NCI-H526 treated with DMSO at 0.1 percent for 48 hours (cell line): ENCODE measurements at regions not wholly inside any gene's neighbourhood (a gene's known extent, or its start where the extent isn't known, plus 50 kb on each side); places are given as distances from the start of the nearest gene placed in this dataset.

Source experiments
- DNase-seq: peaks from one replicate; lab custom pipeline; 2025; lab: John Stamatoyannopoulos, UW

- no peak for DNase-seq
These were observed 110.0 kb upstream of the CDIN1 start for GRCh38 chr15:36469311-36469966.

GRCh38 chr15:36472672-36473071 is 106.8 kb upstream of the CDIN1 start:
- no peak for DNase-seq

- no peak for DNase-seq
These were observed 100.9 kb upstream of the CDIN1 start for GRCh38 chr15:36478561-36478960.

GRCh38 chr15:36479200-36479896 is 100.1 kb upstream of the CDIN1 start:
- DNase-seq: no peak

- no peak for DNase-seq
These were observed 98.3 kb upstream of the CDIN1 start for GRCh38 chr15:36481156-36481555.

GRCh38 chr15:36483409-36483808 is 96.0 kb upstream of the CDIN1 start:
- DNase-seq: no peak

- no peak for DNase-seq
These were observed 95.2 kb upstream of the CDIN1 start for GRCh38 chr15:36484038-36484778.

- no peak for DNase-seq
These were observed 87.5 kb upstream of the CDIN1 start for GRCh38 chr15:36491912-36492311.

GRCh38 chr15:36495456-36495991 is 83.9 kb upstream of the CDIN1 start:
- no peak for DNase-seq

- DNase-seq: no peak
These were observed 81.5 kb upstream of the CDIN1 start for GRCh38 chr15:36497901-36498300.

GRCh38 chr15:36498401-36498800 is 81.0 kb upstream of the CDIN1 start:
- no peak for DNase-seq

GRCh38 chr15:36498916-36499315 is 80.5 kb upstream of the CDIN1 start:
- no peak for DNase-seq

- no peak for DNase-seq
These were observed 79.7 kb upstream of the CDIN1 start for GRCh38 chr15:36499412-36500389.

- peak; percentile 95 for DNase-seq
These were observed 78.3 kb upstream of the CDIN1 start for GRCh38 chr15:36501063-36501678.

GRCh38 chr15:36502509-36502908 is 76.9 kb upstream of the CDIN1 start:
- DNase-seq: no peak

GRCh38 chr15:36506733-36507356 is 72.6 kb upstream of the CDIN1 start:
- DNase-seq: peak; percentile 48

- DNase-seq: no peak
These were observed 72.0 kb upstream of the CDIN1 start for GRCh38 chr15:36507458-36507857.

GRCh38 chr15:36511594-36511993 is 67.8 kb upstream of the CDIN1 start:
- no peak for DNase-seq

- DNase-seq: no peak
These were observed 61.7 kb upstream of the CDIN1 start for GRCh38 chr15:36517758-36518157.

GRCh38 chr15:36519067-36519466 is 60.4 kb upstream of the CDIN1 start:
- no peak for DNase-seq

GRCh38 chr15:36525430-36525829 is 54.0 kb upstream of the CDIN1 start:
- no peak for DNase-seq
